ENCODE measurements at regions not wholly inside any gene's neighbourhood (a gene's known extent, or its start where the extent isn't known, plus 50 kb on each side); places are given as distances from the start of the nearest gene placed in this dataset.

DNA sequence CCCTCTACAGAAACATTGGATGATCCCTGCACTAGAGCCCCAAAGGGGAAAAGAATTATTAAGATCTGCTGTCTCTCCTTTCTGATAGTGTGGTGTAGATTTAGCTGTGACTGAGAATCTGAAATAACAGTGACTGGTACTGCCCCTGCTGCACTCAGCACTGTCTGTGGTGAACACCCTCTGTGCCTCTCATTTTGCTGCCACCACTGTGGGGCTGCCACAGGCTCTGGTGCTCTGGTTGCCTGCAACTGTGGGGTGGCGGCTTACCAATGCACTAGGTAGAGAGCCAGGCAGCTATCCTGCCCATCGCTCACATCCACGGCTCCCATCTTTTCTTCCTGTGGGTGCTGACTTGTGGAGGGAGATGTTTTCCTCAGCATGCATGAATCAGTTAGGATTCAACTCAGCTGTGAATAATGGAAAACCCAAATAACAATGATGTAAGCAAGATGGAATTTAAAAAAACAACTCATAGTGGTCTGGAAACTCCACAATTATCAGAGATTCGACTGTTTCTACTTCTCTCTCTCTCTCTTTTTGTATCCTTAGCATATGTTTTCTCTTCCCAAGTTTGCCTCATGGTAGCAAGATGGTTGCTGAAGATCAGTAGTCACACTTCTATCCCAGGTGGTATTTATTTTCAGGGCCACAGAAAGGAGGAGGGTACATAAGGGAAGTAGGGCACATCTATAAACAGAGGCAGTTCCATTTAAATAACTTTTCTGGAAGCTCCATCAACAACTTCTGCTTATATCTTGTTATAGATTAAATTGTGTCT lies 99.8 kb upstream of the DAP start:
- Mint-ChIP-seq H3K4me1 (peaks cover 26% of the 10 kb centered on the region), H3K27me3 (ENCODE audit: low read depth in 3 of 3) (peaks cover 1 to 15% (median 11%) of the 10 kb centered on the region in 3 donors), H3K9me3 (peaks cover 0 to 3% (median 0%) of the 10 kb centered on the region in 7 donors), H3K27ac (no peak overlapping the region), H3K36me3 (peaks cover 0 to 4% of the 10 kb centered on the region in 2 donors), H3K4me3 (no peak overlapping the region)
- Histone ChIP-seq H4K20me1 (ENCODE audit: insufficient read depth, low read length) (no peaks in the 10 kb centered on the region), H3K36me3 (replicated peaks in 1 of 2; ENCODE audit: control insufficient read depth in 1 of 2, insufficient read depth in 2 of 2, low read length in 2 of 2) (no peaks in the 10 kb centered on the region), H3K27me3 (ENCODE audit: control insufficient read depth in 2 of 2, insufficient read depth in 2 of 2, low read length in 2 of 2) (peaks cover 0 to 3% of the 10 kb centered on the region in 2 donors), H3K9ac (ENCODE audit: insufficient read depth, low read length, poor library complexity, severe bottlenecking) (no peak overlapping the region), H3K79me2 (ENCODE audit: insufficient read depth, low read length) (no peaks in the 10 kb centered on the region), H3K9me3 (replicated peaks in 1 of 2; ENCODE audit: control insufficient read depth in 1 of 2, insufficient read depth in 1 of 2, low read length in 2 of 2) (no peaks in the 10 kb centered on the region), H3K4me3 (replicated peaks in 1 of 3; ENCODE audit: low read depth in 2 of 3, low read length in 3 of 3) (no peak overlapping the region), H2AFZ (ENCODE audit: insufficient read depth, low read depth, low read length, poor library complexity, severe bottlenecking) (no peak overlapping the region), H3K4me1 (ENCODE audit: control insufficient read depth in 1 of 2, insufficient read depth in 2 of 2, low read length in 2 of 2) (peaks cover 15 to 17% of the 10 kb centered on the region in 2 donors), H3K27ac (ENCODE audit: low read depth in 1 of 2, low read length in 2 of 2) (no peak overlapping the region), H3K4me2 (replicated peaks; ENCODE audit: extremely low read depth, low read length, poor library complexity, severe bottlenecking) (no peak overlapping the region)
- no peak for DNase-seq
- TF ChIP-seq, protein P1, sequence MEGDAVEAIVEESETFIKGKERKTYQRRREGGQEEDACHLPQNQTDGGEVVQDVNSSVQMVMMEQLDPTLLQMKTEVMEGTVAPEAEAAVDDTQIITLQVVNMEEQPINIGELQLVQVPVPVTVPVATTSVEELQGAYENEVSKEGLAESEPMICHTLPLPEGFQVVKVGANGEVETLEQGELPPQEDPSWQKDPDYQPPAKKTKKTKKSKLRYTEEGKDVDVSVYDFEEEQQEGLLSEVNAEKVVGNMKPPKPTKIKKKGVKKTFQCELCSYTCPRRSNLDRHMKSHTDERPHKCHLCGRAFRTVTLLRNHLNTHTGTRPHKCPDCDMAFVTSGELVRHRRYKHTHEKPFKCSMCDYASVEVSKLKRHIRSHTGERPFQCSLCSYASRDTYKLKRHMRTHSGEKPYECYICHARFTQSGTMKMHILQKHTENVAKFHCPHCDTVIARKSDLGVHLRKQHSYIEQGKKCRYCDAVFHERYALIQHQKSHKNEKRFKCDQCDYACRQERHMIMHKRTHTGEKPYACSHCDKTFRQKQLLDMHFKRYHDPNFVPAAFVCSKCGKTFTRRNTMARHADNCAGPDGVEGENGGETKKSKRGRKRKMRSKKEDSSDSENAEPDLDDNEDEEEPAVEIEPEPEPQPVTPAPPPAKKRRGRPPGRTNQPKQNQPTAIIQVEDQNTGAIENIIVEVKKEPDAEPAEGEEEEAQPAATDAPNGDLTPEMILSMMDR (IDR thresholded peaks at IDR 0.05): no peak
- intact Hi-C loops (cut with micrococcal nuclease): no loop called here
- 100% methylated on average over 1 of the region's 4 CpGs for WGBS (ENCODE audit: insufficient coverage)

- DNase-seq: no peak
- peaks cover 22 to 24% of the 10 kb centered on the region in 2 donors for H3K4me1 ChIP-seq (ENCODE audit: control insufficient read depth in 1 of 2, insufficient read depth in 2 of 2, low read length in 2 of 2)
- H3K4me2 ChIP-seq (replicated peaks; ENCODE audit: extremely low read depth, low read length, poor library complexity, severe bottlenecking): no peak overlapping the region
- intact Hi-C loops (cut with micrococcal nuclease): no loop called here
- H3K27ac Mint-ChIP-seq: no peak overlapping the region
- H4K20me1 ChIP-seq (ENCODE audit: insufficient read depth, low read length): no peaks in the 10 kb centered on the region
- H3K9ac ChIP-seq (ENCODE audit: insufficient read depth, low read length, poor library complexity, severe bottlenecking): no peak overlapping the region
- peaks cover 0 to 3% of the 10 kb centered on the region in 2 donors for H3K27me3 ChIP-seq (ENCODE audit: control insufficient read depth in 2 of 2, insufficient read depth in 2 of 2, low read length in 2 of 2)
- peaks cover 33% of the 10 kb centered on the region for H3K4me1 Mint-ChIP-seq
- no peak overlapping the region for H3K4me3 Mint-ChIP-seq
- no peak overlapping the region for H3K27ac ChIP-seq (ENCODE audit: low read depth in 1 of 2, low read length in 2 of 2)
- no peak overlapping the region for H3K4me3 ChIP-seq (replicated peaks in 1 of 3; ENCODE audit: low read depth in 2 of 3, low read length in 3 of 3)
- H3K9me3 Mint-ChIP-seq: peaks cover 0 to 3% (median 0%) of the 10 kb centered on the region in 7 donors
- H3K36me3 ChIP-seq (replicated peaks in 1 of 2; ENCODE audit: control insufficient read depth in 1 of 2, insufficient read depth in 2 of 2, low read length in 2 of 2): no peaks in the 10 kb centered on the region
- TF ChIP-seq, protein P1 (IDR thresholded peaks at IDR 0.05): no peak
- H3K27me3 Mint-ChIP-seq (ENCODE audit: low read depth in 3 of 3): peaks cover 1 to 15% (median 11%) of the 10 kb centered on the region in 3 donors
- H3K79me2 ChIP-seq (ENCODE audit: insufficient read depth, low read length): no peaks in the 10 kb centered on the region
- H3K36me3 Mint-ChIP-seq: peaks cover 0 to 4% of the 10 kb centered on the region in 2 donors
- H3K9me3 ChIP-seq (replicated peaks in 1 of 2; ENCODE audit: control insufficient read depth in 1 of 2, insufficient read depth in 1 of 2, low read length in 2 of 2): no peaks in the 10 kb centered on the region
- 96% methylated on average over 5 of the region's 9 CpGs for WGBS (ENCODE audit: insufficient coverage)
- no peak overlapping the region for H2AFZ ChIP-seq (ENCODE audit: insufficient read depth, low read depth, low read length, poor library complexity, severe bottlenecking)
Observed at GRCh38 chr5:10860196-10860543, 99.1 kb upstream of the DAP start.

Measured in CD14-positive monocyte (primary cell).